Esophagus muscularis mucosa (tissue), 4 donors: ENCODE measurements at regions not wholly inside any gene's neighbourhood (a gene's known extent, or its start where the extent isn't known, plus 50 kb on each side); places are given as distances from the start of the nearest gene placed in this dataset.

ENCODE experiments used
- DNase-seq: peaks from one replicate; pipeline ENCODE4 v3.0.0-alpha.2; 2017; ENCODE audit errors: extremely low spot score
- H3K27ac ChIP-seq, 4 donors: fragments of 200-600 bp; sonication (generic); replicated peaks in 1 of 4; 1 replicate in 3 of 4; 2 replicates in 1 of 4; pipeline ENCODE4 v1.5.1; 2016 to 2019; ENCODE audit warnings: mild to moderate bottlenecking in 1 of 4
- H3K27me3 ChIP-seq, 4 donors: fragments of 200-600 bp; sonication (generic); one replicate each; pipeline versions ENCODE4 v1.5.1 to v1.6.0; 2016 to 2019
- H3K36me3 ChIP-seq, 4 donors: fragments of 200-600 bp; sonication (generic); one replicate each; pipeline ENCODE4 v1.5.1; 2016 to 2019
- H3K4me1 ChIP-seq, 4 donors: fragments of 200-600 bp; sonication (generic); one replicate each; pipeline ENCODE4 v1.5.1; 2016 to 2019
- H3K4me3 ChIP-seq, 4 donors: fragments of 200-600 bp; sonication (generic); 1 replicate in 2 of 4; 2 replicates in 2 of 4; pipeline ENCODE4 v1.5.1; 2016 to 2019; ENCODE audit warnings: mild to moderate bottlenecking in 4 of 4, moderate library complexity in 1 of 4
- H3K9me3 ChIP-seq, 4 donors: fragments of 200-600 bp; sonication (generic); 1 replicate in 3 of 4; 2 replicates in 1 of 4; pipeline ENCODE4 v1.5.1; 2016 to 2019
- CTCF ChIP-seq, 3 experiments: fragments of 200-600 bp in 2 of 3; fragments of 450-650 bp in 1 of 3; sonication (generic) in 2 of 3; IDR thresholded peaks; one replicate each; pipeline ENCODE4 v1.5.1; 2017 to 2019; ENCODE audit warnings: antibody characterized with exemption in 3 of 3, mild to moderate bottlenecking in 2 of 3, moderate library complexity in 1 of 3
- EP300 ChIP-seq: sonication (generic); formaldehyde crosslinking; IDR thresholded peaks from one replicate; pipeline ENCODE4 v1.6.1; 2017; ENCODE audit warnings: antibody characterized with exemption
- POLR2A ChIP-seq: fragments of 450-650 bp; IDR thresholded peaks from one replicate; pipeline ENCODE4 v1.6.1; 2017; ENCODE audit warnings: antibody characterized with exemption, moderate library complexity, mild to moderate bottlenecking, low read depth
- POLR2AphosphoS5 ChIP-seq, 2 donors: sonication (generic); formaldehyde crosslinking; IDR thresholded peaks; one replicate each; pipeline ENCODE4 v1.6.1; 2017; ENCODE audit warnings: antibody characterized with exemption in 2 of 2
- WGBS: methylation state at CpG from one replicate; pipeline ENCODE4 v1.1.5; 2018; 5-methylcytosine and 5-hydroxymethylcytosine counted together
- intact Hi-C: fragments of 100-400 bp; cut with DNase I; formaldehyde crosslinking; loops from one replicate; pipeline ENCODE4 v1.15.1; 2023

- intact Hi-C loops, result loop anchor here (10.0 kb wide), 1 partner anchor 341 kb away; the partner anchor contains the start of gene MYCN
- Histone ChIP-seq H3K4me3 (no peak overlapping the region), H3K9me3 (no peaks in the 10 kb centered on the region), H3K4me1 (no peaks in the 10 kb centered on the region), H3K27me3 (no peaks in the 10 kb centered on the region), H3K27ac (no peak overlapping the region), H3K36me3 (no peaks in the 10 kb centered on the region)
- peak; percentile 86 for DNase-seq
- 84% methylated on average over 6 of the region's 7 CpGs for WGBS
- no peak for TF ChIP-seq CTCF (IDR thresholded peaks at IDR 0.05)
- no peak for TF ChIP-seq EP300
- no peak for TF ChIP-seq POLR2AphosphoS5 (IDR thresholded peaks at IDR 0.05)
- no peak for TF ChIP-seq POLR2A
Observed at GRCh38 chr2:16285813-16286510, 345.6 kb downstream of the MYCN start.

- TF ChIP-seq POLR2AphosphoS5 (IDR thresholded peaks at IDR 0.05) (no peak), CTCF (IDR thresholded peaks at IDR 0.05) (no peak), EP300 (no peak), POLR2A (no peak)
- H3K4me1 ChIP-seq, result no peaks in the 10 kb centered on the region
Observed at GRCh38 chr2:16284941-16285625, 344.7 kb downstream of the MYCN start.

GRCh38 chr2:16283071-16283850 is 342.9 kb downstream of the MYCN start:
- intact Hi-C loops, result loop anchor here (5.0 to 10.0 kb wide), 2 partner anchors 338 to 646 kb away; partner anchors contain the start of gene MYCN
- TF ChIP-seq POLR2A (no peak), EP300 (no peak), CTCF (IDR thresholded peaks at IDR 0.05) (no peak), POLR2AphosphoS5 (IDR thresholded peaks at IDR 0.05) (no peak)
- no peaks in the 10 kb centered on the region for H3K36me3 ChIP-seq
- DNase-seq, result peak; percentile 90
- 90% methylated on average over 10 of the region's 10 CpGs for WGBS
- no peak overlapping the region for H3K4me3 ChIP-seq
- no peaks in the 10 kb centered on the region for H3K9me3 ChIP-seq
- H3K27ac ChIP-seq, result no peak overlapping the region
- H3K4me1 ChIP-seq, result no peaks in the 10 kb centered on the region
- H3K27me3 ChIP-seq, result no peaks in the 10 kb centered on the region

More at GRCh38 chr2:16284941-16285625, 344.7 kb downstream of the MYCN start:
- WGBS, result 82% methylated on average over 12 of the region's 12 CpGs
- Histone ChIP-seq H3K27me3 (no peaks in the 10 kb centered on the region), H3K27ac (no peak overlapping the region), H3K9me3 (no peaks in the 10 kb centered on the region), H3K36me3 (no peaks in the 10 kb centered on the region), H3K4me3 (no peak overlapping the region)
- intact Hi-C loops, result loop anchor here (5.0 to 10.0 kb wide), 2 partner anchors 340 to 648 kb away; partner anchors contain the start of gene MYCN
- DNase-seq, result peak; percentile 77

GRCh38 chr2:16282511-16282910 is 342.2 kb downstream of the MYCN start:
- WGBS, result 72% methylated on average over 2 of the region's 2 CpGs
- Histone ChIP-seq H3K27me3 (no peaks in the 10 kb centered on the region), H3K9me3 (no peaks in the 10 kb centered on the region), H3K36me3 (no peaks in the 10 kb centered on the region), H3K27ac (no peak overlapping the region), H3K4me3 (no peak overlapping the region), H3K4me1 (no peaks in the 10 kb centered on the region)
- intact Hi-C loops, result loop anchor here (5.0 to 10.0 kb wide), 2 partner anchors 338 to 645 kb away; partner anchors contain the start of gene MYCN
- TF ChIP-seq POLR2AphosphoS5 (IDR thresholded peaks at IDR 0.05), result no peak
- no peak for TF ChIP-seq CTCF (IDR thresholded peaks at IDR 0.05)
- no peak for TF ChIP-seq EP300
- no peak for TF ChIP-seq POLR2A
- peak; percentile 39 for DNase-seq
